Hepatocyte (in vitro differentiated cells): ENCODE measurements at regions not wholly inside any gene's neighbourhood (a gene's known extent, or its start where the extent isn't known, plus 50 kb on each side); places are given as distances from the start of the nearest gene placed in this dataset.

Experiments
- CTCF ChIP-seq: fragments of 200-600 bp; sonication (generic); IDR thresholded peaks from 2 replicates; pipeline ENCODE4 v1.5.1; 2016; ENCODE audit warnings: antibody characterized with exemption, mild to moderate bottlenecking; ENCODE audit not compliant: poor library complexity
- EZH2 ChIP-seq: fragments of 200-600 bp; sonication (generic); IDR thresholded peaks from 2 replicates; pipeline ENCODE4 v1.6.1; 2016; ENCODE audit warnings: antibody characterized with exemption, mild to moderate bottlenecking, borderline replicate concordance
- EZH2phosphoT487 ChIP-seq: fragments of 200-600 bp; sonication (generic); IDR thresholded peaks from one replicate; pipeline ENCODE4 v1.6.1; 2018; ENCODE audit warnings: antibody characterized with exemption, mild to moderate bottlenecking, low read depth, moderate library complexity; ENCODE audit not compliant: unreplicated experiment, severe bottlenecking

- no peak for TF ChIP-seq CTCF
- no peak for TF ChIP-seq EZH2phosphoT487
- no peak for TF ChIP-seq EZH2
These were observed 57.4 kb upstream of the SHISAL1 start for GRCh38 chr22:44369916-44370801.
